ENCODE measurements at regions not wholly inside any gene's neighbourhood (a gene's known extent, or its start where the extent isn't known, plus 50 kb on each side); places are given as distances from the start of the nearest gene placed in this dataset.

DNA sequence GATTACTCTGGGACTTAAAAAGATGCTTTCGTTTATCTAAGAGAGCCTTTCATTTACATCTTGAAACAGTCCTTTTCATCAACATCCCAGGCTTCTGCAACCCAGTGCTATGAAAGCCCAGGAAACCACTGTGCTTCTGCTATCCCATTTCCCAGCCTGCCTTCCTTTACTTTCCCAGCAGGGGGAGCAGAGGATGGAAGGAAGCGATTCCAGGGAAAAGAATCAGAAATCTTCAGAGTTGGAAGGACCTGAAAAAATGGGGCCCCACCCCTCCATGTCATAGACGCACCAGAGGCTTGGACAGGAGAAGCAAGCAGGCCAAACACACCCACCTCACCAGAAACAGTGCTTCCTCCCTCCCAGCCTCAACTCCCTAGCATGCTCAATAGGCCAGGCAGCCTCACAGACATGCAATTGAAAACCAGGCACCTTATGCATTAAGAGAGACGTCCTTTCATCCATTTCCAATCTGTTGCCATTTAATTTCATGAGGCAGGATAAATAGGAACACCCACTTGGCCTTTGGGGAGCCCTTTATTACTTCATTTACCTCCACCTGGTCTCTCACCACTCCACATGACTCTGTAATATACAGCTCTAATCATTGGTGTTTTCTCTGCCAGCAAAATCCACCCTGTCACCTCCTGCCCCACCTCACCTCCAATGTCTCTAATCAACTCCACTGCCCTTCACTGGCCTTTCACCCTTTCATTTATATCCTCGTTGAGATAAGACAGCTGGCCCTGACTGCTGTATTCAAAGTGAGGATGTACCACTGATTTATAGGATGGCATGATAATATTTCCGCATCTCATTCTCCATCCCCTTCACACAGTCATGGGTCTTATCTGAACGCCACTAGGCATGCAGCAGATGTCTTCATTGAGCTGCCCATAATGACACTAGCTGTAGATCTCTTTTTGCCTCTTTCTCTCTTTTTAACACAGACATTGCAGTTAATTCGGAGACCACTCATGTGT lies 583.9 kb downstream of the NTRK3 start:
- in situ Hi-C loops (cut with HindIII; ENCODE audit: extremely low pct_ligation_motif_present, low pct_unique_long_range_greater_than_20kb): no loop called here
- no peaks in the 10 kb centered on the region for H3K79me2 ChIP-seq (ENCODE audit: insufficient read depth, low read length)
- intact Hi-C loops (cut with micrococcal nuclease; ENCODE audit: unreplicated experiment): loop anchor here (5.0 kb wide), 1 partner anchor 755 kb away; no protein-coding TSS in a partner anchor
- H2AFZ ChIP-seq (ENCODE audit: low read length): no peak overlapping the region
- no peak for DNase-seq (ENCODE audit: low spot score)
- no peak for ATAC-seq
- ChIA-PET POLR2A (no interaction called here), CTCF (ENCODE audit: low intra/inter-chr PET ratio, low total read pairs) (no interaction called here)
- FAIRE-seq: no peak
- TF ChIP-seq ZSCAN30 (CRISPR knock-in tag; IDR thresholded peaks at IDR 0.05) (no peak), ZNF572 (CRISPR knock-in tag; IDR thresholded peaks at IDR 0.05) (no peak), KDM1A (CRISPR knock-in tag; IDR thresholded peaks at IDR 0.05) (no peak), ADNP (CRISPR knock-in tag; IDR thresholded peaks at IDR 0.05) (no peak)
- TF ChIP-seq, protein P1, sequence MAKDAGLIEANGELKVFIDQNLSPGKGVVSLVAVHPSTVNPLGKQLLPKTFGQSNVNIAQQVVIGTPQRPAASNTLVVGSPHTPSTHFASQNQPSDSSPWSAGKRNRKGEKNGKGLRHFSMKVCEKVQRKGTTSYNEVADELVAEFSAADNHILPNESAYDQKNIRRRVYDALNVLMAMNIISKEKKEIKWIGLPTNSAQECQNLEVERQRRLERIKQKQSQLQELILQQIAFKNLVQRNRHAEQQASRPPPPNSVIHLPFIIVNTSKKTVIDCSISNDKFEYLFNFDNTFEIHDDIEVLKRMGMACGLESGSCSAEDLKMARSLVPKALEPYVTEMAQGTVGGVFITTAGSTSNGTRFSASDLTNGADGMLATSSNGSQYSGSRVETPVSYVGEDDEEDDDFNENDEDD (CRISPR knock-in tag; IDR thresholded peaks at IDR 0.05; ENCODE audit: borderline replicate concordance): no peak
- TF ChIP-seq, protein P2, sequence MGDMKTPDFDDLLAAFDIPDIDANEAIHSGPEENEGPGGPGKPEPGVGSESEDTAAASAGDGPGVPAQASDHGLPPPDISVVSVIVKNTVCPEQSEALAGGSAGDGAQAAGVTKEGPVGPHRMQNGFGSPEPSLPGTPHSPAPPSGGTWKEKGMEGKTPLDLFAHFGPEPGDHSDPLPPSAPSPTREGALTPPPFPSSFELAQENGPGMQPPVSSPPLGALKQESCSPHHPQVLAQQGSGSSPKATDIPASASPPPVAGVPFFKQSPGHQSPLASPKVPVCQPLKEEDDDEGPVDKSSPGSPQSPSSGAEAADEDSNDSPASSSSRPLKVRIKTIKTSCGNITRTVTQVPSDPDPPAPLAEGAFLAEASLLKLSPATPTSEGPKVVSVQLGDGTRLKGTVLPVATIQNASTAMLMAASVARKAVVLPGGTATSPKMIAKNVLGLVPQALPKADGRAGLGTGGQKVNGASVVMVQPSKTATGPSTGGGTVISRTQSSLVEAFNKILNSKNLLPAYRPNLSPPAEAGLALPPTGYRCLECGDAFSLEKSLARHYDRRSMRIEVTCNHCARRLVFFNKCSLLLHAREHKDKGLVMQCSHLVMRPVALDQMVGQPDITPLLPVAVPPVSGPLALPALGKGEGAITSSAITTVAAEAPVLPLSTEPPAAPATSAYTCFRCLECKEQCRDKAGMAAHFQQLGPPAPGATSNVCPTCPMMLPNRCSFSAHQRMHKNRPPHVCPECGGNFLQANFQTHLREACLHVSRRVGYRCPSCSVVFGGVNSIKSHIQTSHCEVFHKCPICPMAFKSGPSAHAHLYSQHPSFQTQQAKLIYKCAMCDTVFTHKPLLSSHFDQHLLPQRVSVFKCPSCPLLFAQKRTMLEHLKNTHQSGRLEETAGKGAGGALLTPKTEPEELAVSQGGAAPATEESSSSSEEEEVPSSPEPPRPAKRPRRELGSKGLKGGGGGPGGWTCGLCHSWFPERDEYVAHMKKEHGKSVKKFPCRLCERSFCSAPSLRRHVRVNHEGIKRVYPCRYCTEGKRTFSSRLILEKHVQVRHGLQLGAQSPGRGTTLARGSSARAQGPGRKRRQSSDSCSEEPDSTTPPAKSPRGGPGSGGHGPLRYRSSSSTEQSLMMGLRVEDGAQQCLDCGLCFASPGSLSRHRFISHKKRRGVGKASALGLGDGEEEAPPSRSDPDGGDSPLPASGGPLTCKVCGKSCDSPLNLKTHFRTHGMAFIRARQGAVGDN (CRISPR knock-in tag; IDR thresholded peaks at IDR 0.05): no peak
- H3K9me3 ChIP-seq (ENCODE audit: low read length): peaks cover 98% of the 10 kb centered on the region
- no TSS peak for BruUV-seq (replicated peaks)
- H3K4me3 ChIP-seq (replicated peaks in 1 of 3; ENCODE audit: insufficient read depth in 1 of 3, low read depth in 2 of 3, low read length in 3 of 3): no peak overlapping the region
- H3K9ac ChIP-seq (ENCODE audit: insufficient read depth, low read depth, low read length): no peak overlapping the region
- H3K4me1 ChIP-seq (ENCODE audit: insufficient read depth, low read length): no peaks in the 10 kb centered on the region
- H4K20me1 ChIP-seq (ENCODE audit: insufficient read depth, low read length): no peaks in the 10 kb centered on the region
- 8% methylated on average over 8 of the region's 8 CpGs for WGBS (ENCODE audit: low lambda C conversion rate)
- H3K4me2 ChIP-seq (ENCODE audit: low read depth, low read length): no peak overlapping the region
- no peak overlapping the region for H3K27ac ChIP-seq (ENCODE audit: extremely low read length, insufficient read depth, low read length)
- no peaks in the 10 kb centered on the region for H3K36me3 ChIP-seq (replicated peaks in 1 of 2; ENCODE audit: control insufficient read depth in 1 of 2, insufficient read depth in 2 of 2, low read length in 2 of 2)
- H3K27me3 ChIP-seq (ENCODE audit: control insufficient read depth in 1 of 2, insufficient read depth in 2 of 2, low read length in 2 of 2): no peaks in the 10 kb centered on the region; a peak in 1 of 5 replicates

All from HepG2 (cell line).